Activated CD8-positive, alpha-beta memory T cell treated with anti-CD3 and anti-CD28 coated beads, Interleukin-2, amount 10 ng/mL, durations not matched to agents 7 days and 5 days (primary cell): ENCODE measurements at regions not wholly inside any gene's neighbourhood (a gene's known extent, or its start where the extent isn't known, plus 50 kb on each side); places are given as distances from the start of the nearest gene placed in this dataset.

ENCODE experiments used
- ATAC-seq: fragments of 150-1000 bp; cut with Tn5 transposase; one replicate; pipeline ENCODE4 v1.10.0; 2021; ENCODE audit warnings: moderate library complexity
- CTCF ChIA-PET: fragments of 350-600 bp; sonication (Branson Sonifier 250); formaldehyde crosslinking; loops from one replicate; lab custom pipeline; 2021; ENCODE audit warnings: antibody characterized with exemption; lab: Charles Lee
- DNase-seq: peaks from one replicate; pipeline ENCODE4 v3.0.0-alpha.2; 2020
- H3K27ac Mint-ChIP-seq: one replicate; pipeline ENCODE4 v1.8.0; 2021; ENCODE audit warnings: mild to moderate bottlenecking, mixed read lengths
- H3K27me3 Mint-ChIP-seq: one replicate; pipeline ENCODE4 v1.8.0; 2021; ENCODE audit warnings: mixed read lengths
- H3K36me3 Mint-ChIP-seq: one replicate; pipeline ENCODE4 v1.8.0; 2021; ENCODE audit warnings: mild to moderate bottlenecking, mixed read lengths
- H3K4me1 Mint-ChIP-seq: one replicate; pipeline ENCODE4 v1.8.0; 2021; ENCODE audit warnings: mixed read lengths
- H3K4me3 Mint-ChIP-seq: one replicate; pipeline ENCODE4 v1.8.0; 2021; ENCODE audit warnings: mild to moderate bottlenecking, moderate library complexity, mixed read lengths
- H3K9me3 Mint-ChIP-seq: one replicate; pipeline ENCODE4 v1.8.0; 2022; ENCODE audit warnings: low read depth, mixed read lengths

GRCh38 chr4:119894650-119895208, 171.9 kb downstream of the MAD2L1 start:
- Mint-ChIP-seq H3K4me3 (no peak overlapping the region), H3K4me1 (no peaks in the 10 kb centered on the region), H3K36me3 (no peaks in the 10 kb centered on the region), H3K27me3 (no peaks in the 10 kb centered on the region), H3K27ac (no peak overlapping the region), H3K9me3 (no peaks in the 10 kb centered on the region)
- CTCF ChIA-PET = no interaction called here
- ATAC-seq (no peak), DNase-seq (no peak)

- H3K27ac Mint-ChIP-seq = no peak overlapping the region
- H3K4me1 Mint-ChIP-seq = no peaks in the 10 kb centered on the region
- peaks cover 3% of the 10 kb centered on the region for H3K27me3 Mint-ChIP-seq
- CTCF ChIA-PET = no interaction called here
- H3K9me3 Mint-ChIP-seq = no peaks in the 10 kb centered on the region
- no peak overlapping the region for H3K4me3 Mint-ChIP-seq
- H3K36me3 Mint-ChIP-seq = no peaks in the 10 kb centered on the region
- DNase-seq (no peak), ATAC-seq (no peak)
Measured at GRCh38 chr4:119873794-119874325, 192.8 kb downstream of the MAD2L1 start.

GRCh38 chr4:119873132-119873531, 193.5 kb downstream of the MAD2L1 start:
- ATAC-seq = no peak
- no peak overlapping the region for H3K27ac Mint-ChIP-seq
- CTCF ChIA-PET = no interaction called here

GRCh38 chr4:119872371-119873016, 194.2 kb downstream of the MAD2L1 start:
- H3K27me3 Mint-ChIP-seq = peaks cover 3% of the 10 kb centered on the region
- H3K9me3 Mint-ChIP-seq = no peaks in the 10 kb centered on the region
- H3K4me1 Mint-ChIP-seq = no peaks in the 10 kb centered on the region
- no peak overlapping the region for H3K27ac Mint-ChIP-seq
- no peak for ATAC-seq
- H3K36me3 Mint-ChIP-seq = no peaks in the 10 kb centered on the region
- CTCF ChIA-PET = no interaction called here
- H3K4me3 Mint-ChIP-seq = no peak overlapping the region
- no peak for DNase-seq

More at GRCh38 chr4:119873132-119873531, 193.5 kb downstream of the MAD2L1 start:
- Mint-ChIP-seq H3K27me3 (peaks cover 3% of the 10 kb centered on the region), H3K36me3 (no peaks in the 10 kb centered on the region), H3K4me3 (no peak overlapping the region), H3K4me1 (no peaks in the 10 kb centered on the region), H3K9me3 (no peaks in the 10 kb centered on the region)
- no peak for DNase-seq

- CTCF ChIA-PET = no interaction called here
- H3K4me1 Mint-ChIP-seq = no peaks in the 10 kb centered on the region
Measured at GRCh38 chr4:119870856-119871255, 195.8 kb downstream of the MAD2L1 start.

GRCh38 chr4:119865789-119866188, 200.9 kb downstream of the MAD2L1 start:
- H3K27me3 Mint-ChIP-seq = no peaks in the 10 kb centered on the region
- ATAC-seq = no peak

More at GRCh38 chr4:119870856-119871255, 195.8 kb downstream of the MAD2L1 start:
- H3K36me3 Mint-ChIP-seq = no peaks in the 10 kb centered on the region
- H3K4me3 Mint-ChIP-seq = no peak overlapping the region
- H3K27me3 Mint-ChIP-seq = peaks cover 3% of the 10 kb centered on the region
- ATAC-seq (no peak), DNase-seq (no peak)
- no peak overlapping the region for H3K27ac Mint-ChIP-seq
- no peaks in the 10 kb centered on the region for H3K9me3 Mint-ChIP-seq

GRCh38 chr4:119865389-119865788, 201.3 kb downstream of the MAD2L1 start:
- no peaks in the 10 kb centered on the region for H3K27me3 Mint-ChIP-seq
- ATAC-seq = no peak
- CTCF ChIA-PET = no interaction called here
- H3K27ac Mint-ChIP-seq = no peak overlapping the region
- H3K4me1 Mint-ChIP-seq = no peaks in the 10 kb centered on the region
- no peaks in the 10 kb centered on the region for H3K9me3 Mint-ChIP-seq
- no peak for DNase-seq
- no peaks in the 10 kb centered on the region for H3K36me3 Mint-ChIP-seq
- no peak overlapping the region for H3K4me3 Mint-ChIP-seq

More at GRCh38 chr4:119865789-119866188, 200.9 kb downstream of the MAD2L1 start:
- Mint-ChIP-seq H3K27ac (no peak overlapping the region), H3K36me3 (no peaks in the 10 kb centered on the region), H3K4me1 (no peaks in the 10 kb centered on the region), H3K9me3 (no peaks in the 10 kb centered on the region), H3K4me3 (no peak overlapping the region)
- CTCF ChIA-PET = no interaction called here
- DNase-seq = no peak

GRCh38 chr4:119861731-119862130, 204.9 kb downstream of the MAD2L1 start:
- H3K9me3 Mint-ChIP-seq = no peaks in the 10 kb centered on the region
- no peaks in the 10 kb centered on the region for H3K36me3 Mint-ChIP-seq
- CTCF ChIA-PET = no interaction called here
- ATAC-seq (no peak), DNase-seq (no peak)
- H3K27ac Mint-ChIP-seq = no peak overlapping the region
- H3K4me1 Mint-ChIP-seq = no peaks in the 10 kb centered on the region
- no peak overlapping the region for H3K4me3 Mint-ChIP-seq
- H3K27me3 Mint-ChIP-seq = no peaks in the 10 kb centered on the region

GRCh38 chr4:119858176-119858575, 208.5 kb downstream of the MAD2L1 start:
- no peak overlapping the region for H3K27ac Mint-ChIP-seq
- no peaks in the 10 kb centered on the region for H3K4me1 Mint-ChIP-seq
- DNase-seq (no peak), ATAC-seq (no peak)
- H3K9me3 Mint-ChIP-seq = no peaks in the 10 kb centered on the region
- no peak overlapping the region for H3K4me3 Mint-ChIP-seq
- no peaks in the 10 kb centered on the region for H3K27me3 Mint-ChIP-seq
- CTCF ChIA-PET = no interaction called here
- H3K36me3 Mint-ChIP-seq = no peaks in the 10 kb centered on the region

GRCh38 chr4:119854364-119854763, 212.3 kb downstream of the MAD2L1 start:
- DNase-seq = no peak
- Mint-ChIP-seq H3K36me3 (no peaks in the 10 kb centered on the region), H3K27ac (no peak overlapping the region), H3K9me3 (no peaks in the 10 kb centered on the region), H3K4me3 (no peak overlapping the region), H3K27me3 (no peaks in the 10 kb centered on the region), H3K4me1 (no peaks in the 10 kb centered on the region)
- ATAC-seq = no peak
- CTCF ChIA-PET = no interaction called here

GRCh38 chr4:119851649-119852048, 215.0 kb downstream of the MAD2L1 start:
- no peak overlapping the region for H3K4me3 Mint-ChIP-seq
- no peaks in the 10 kb centered on the region for H3K36me3 Mint-ChIP-seq
- CTCF ChIA-PET = no interaction called here
- H3K27ac Mint-ChIP-seq = no peak overlapping the region
- DNase-seq = no peak
- H3K4me1 Mint-ChIP-seq = no peaks in the 10 kb centered on the region
- H3K27me3 Mint-ChIP-seq = no peaks in the 10 kb centered on the region
- no peak for ATAC-seq
- no peaks in the 10 kb centered on the region for H3K9me3 Mint-ChIP-seq

- no peaks in the 10 kb centered on the region for H3K36me3 Mint-ChIP-seq
- no peak overlapping the region for H3K4me3 Mint-ChIP-seq
- H3K27me3 Mint-ChIP-seq = no peaks in the 10 kb centered on the region
- DNase-seq = no peak
- H3K9me3 Mint-ChIP-seq = no peaks in the 10 kb centered on the region
- no peaks in the 10 kb centered on the region for H3K4me1 Mint-ChIP-seq
- CTCF ChIA-PET = no interaction called here
- no peak overlapping the region for H3K27ac Mint-ChIP-seq
- no peak for ATAC-seq
Measured at GRCh38 chr4:119841361-119841760, 212.8 kb upstream of the PDE5A start.

GRCh38 chr4:119835613-119835910, 207.0 kb upstream of the PDE5A start:
- DNase-seq (no peak), ATAC-seq (no peak)
- Mint-ChIP-seq H3K27me3 (no peaks in the 10 kb centered on the region), H3K4me1 (no peaks in the 10 kb centered on the region), H3K4me3 (no peak overlapping the region), H3K27ac (no peak overlapping the region), H3K36me3 (no peaks in the 10 kb centered on the region), H3K9me3 (no peaks in the 10 kb centered on the region)
- CTCF ChIA-PET = no interaction called here

GRCh38 chr4:119834906-119835612, 206.5 kb upstream of the PDE5A start:
- no peaks in the 10 kb centered on the region for H3K4me1 Mint-ChIP-seq
- CTCF ChIA-PET = no interaction called here
- no peaks in the 10 kb centered on the region for H3K9me3 Mint-ChIP-seq
- H3K36me3 Mint-ChIP-seq = no peaks in the 10 kb centered on the region
- no peaks in the 10 kb centered on the region for H3K27me3 Mint-ChIP-seq
- ATAC-seq = no peak
- no peak for DNase-seq
- no peak overlapping the region for H3K27ac Mint-ChIP-seq
- no peak overlapping the region for H3K4me3 Mint-ChIP-seq
